GM12892 (cell line): ENCODE measurements at regions not wholly inside any gene's neighbourhood (a gene's known extent, or its start where the extent isn't known, plus 50 kb on each side); places are given as distances from the start of the nearest gene placed in this dataset.
"Not testable (repeated sequence)": the region's sequence is repeated elsewhere in the genome, so short reads cannot be mapped to it uniquely, and the experiment has no call there.

ENCODE experiments used
- DNase-seq: peaks from one replicate; pipeline ENCODE4 v3.0.0; 2011; ENCODE audit not compliant: insufficient read length
- FAIRE-seq: peaks from 2 replicates; lab custom pipeline; 2011; peaks lifted over from hg19 to GRCh38; lab: Jason Lieb, UNC
- POLR2A ChIP-seq: IDR thresholded peaks from 2 replicates; pipeline ENCODE4 v1.6.1; 2011; ENCODE audit warnings: low read depth, low read length, control low read depth
- POLR2AphosphoS5 ChIP-seq: IDR thresholded peaks from 2 replicates; pipeline ENCODE4 v1.6.1; 2011; ENCODE audit warnings: low read depth, low read length, control low read depth
- TAF1 ChIP-seq: IDR thresholded peaks from 2 replicates; pipeline ENCODE4 v1.6.1; 2011; ENCODE audit warnings: low read depth, mild to moderate bottlenecking, control low read depth, low read length, borderline replicate concordance

GRCh38 chr16:75860326-75861053 is 134.2 kb upstream of the CPHXL start:
- FAIRE-seq = no peak
- TF ChIP-seq POLR2AphosphoS5 (no peak), TAF1 (no peak), POLR2A (no peak)
- no peak for DNase-seq

GRCh38 chr16:75861311-75862097 is 135.2 kb upstream of the CPHXL start:
- TF ChIP-seq POLR2A (no peak), POLR2AphosphoS5 (no peak), TAF1 (no peak)
- DNase-seq (no peak), FAIRE-seq (no peak)

- no peak for TF ChIP-seq TAF1
- no peak for TF ChIP-seq POLR2A
- TF ChIP-seq POLR2AphosphoS5 = no peak
- FAIRE-seq (no peak), DNase-seq (no peak)
These were observed 135.8 kb upstream of the CPHXL start for GRCh38 chr16:75862098-75862386.

- no peak for FAIRE-seq
- no peak for TF ChIP-seq TAF1
- TF ChIP-seq POLR2A = no peak
- TF ChIP-seq POLR2AphosphoS5 = no peak
- no peak for DNase-seq
These were observed 138.0 kb upstream of the CPHXL start for GRCh38 chr16:75864243-75864642.

DNA sequence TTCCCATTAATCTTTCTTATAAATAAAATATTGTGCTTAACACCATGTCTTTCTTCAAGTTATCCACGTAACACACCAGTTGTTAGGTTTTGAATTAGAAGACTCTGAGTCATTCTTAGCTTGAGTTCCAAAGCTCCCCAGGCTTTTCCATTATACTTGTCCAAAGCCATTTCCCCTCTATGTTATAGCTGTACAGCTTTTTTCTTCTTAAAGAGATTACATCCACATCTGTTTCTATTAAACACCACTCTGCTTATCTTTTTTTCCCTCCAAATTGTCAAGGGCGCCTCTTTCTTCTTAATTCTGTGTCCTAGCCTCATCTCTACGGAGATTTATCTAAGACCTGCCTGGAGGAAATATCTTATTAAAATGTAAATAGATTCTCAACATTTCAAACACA is 139.4 kb upstream of the CPHXL start:
- no peak for DNase-seq
- TF ChIP-seq POLR2AphosphoS5 (no peak), POLR2A (no peak), TAF1 (no peak)
- FAIRE-seq = no peak

GRCh38 chr16:75868636-75869632 is 142.6 kb upstream of the CPHXL start:
- no peak for FAIRE-seq
- TF ChIP-seq TAF1 (no peak), POLR2A (no peak), POLR2AphosphoS5 (no peak)
- no peak for DNase-seq

DNA sequence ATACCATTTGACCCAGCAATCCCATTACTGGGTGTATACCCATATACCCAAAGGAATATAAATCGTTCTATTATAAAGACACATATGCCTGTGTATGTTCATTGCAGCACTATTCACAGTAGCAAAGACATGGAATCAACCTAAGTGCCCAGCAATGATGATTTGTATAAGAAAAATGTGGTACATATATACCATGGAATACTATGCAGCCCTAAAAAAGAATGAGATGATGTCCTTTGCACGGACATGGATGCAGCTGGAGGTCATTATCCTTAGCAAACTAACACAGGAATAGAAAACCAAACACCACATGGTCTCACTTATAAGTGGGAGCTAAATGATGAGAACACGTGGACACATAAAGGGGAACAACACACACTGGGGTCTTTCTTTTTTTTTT is 155.0 kb upstream of the CPHXL start:
- not testable (repeated sequence) for FAIRE-seq, DNase-seq

GRCh38 chr16:75899163-75899562 is 172.9 kb upstream of the CPHXL start:
- no peak for FAIRE-seq
- DNase-seq = no peak
- TF ChIP-seq POLR2A = no peak
- no peak for TF ChIP-seq TAF1
- no peak for TF ChIP-seq POLR2AphosphoS5

GRCh38 chr16:75908331-75909117 is 182.2 kb upstream of the CPHXL start:
- TF ChIP-seq POLR2A (no peak), TAF1 (no peak), POLR2AphosphoS5 (no peak)
- DNase-seq = no peak
- no peak for FAIRE-seq

GRCh38 chr16:75909746-75910145 is 183.5 kb upstream of the CPHXL start:
- DNase-seq (no peak), FAIRE-seq (no peak)

More at GRCh38 chr16:75909746-75910145, 183.5 kb upstream of the CPHXL start:
- no peak for TF ChIP-seq TAF1
- no peak for TF ChIP-seq POLR2AphosphoS5
- TF ChIP-seq POLR2A = no peak
